ENCODE measurements at regions not wholly inside any gene's neighbourhood (a gene's known extent, or its start where the extent isn't known, plus 50 kb on each side); places are given as distances from the start of the nearest gene placed in this dataset.

- no peaks in the 10 kb centered on the region for H3K4me1 Mint-ChIP-seq
- no peak overlapping the region for H3K4me3 Mint-ChIP-seq
- H2AFZ ChIP-seq (ENCODE audit: insufficient read depth, low read depth, low read length, poor library complexity, severe bottlenecking), result no peak overlapping the region
- H3K9ac ChIP-seq (ENCODE audit: low read length), result no peak overlapping the region
- no peaks in the 10 kb centered on the region for H3K27me3 ChIP-seq (replicated peaks in 1 of 4; ENCODE audit: control extremely low read depth in 1 of 4, control insufficient read depth in 3 of 4, insufficient read depth in 4 of 4, low read length in 3 of 4)
- H4K20me1 ChIP-seq (ENCODE audit: control insufficient read depth, insufficient read depth, low read length, poor library complexity, severe bottlenecking), result no peaks in the 10 kb centered on the region
- H3K4me3 ChIP-seq (ENCODE audit: control extremely low read depth in 1 of 5, extremely low read depth in 1 of 5, insufficient read depth in 1 of 5, low read depth in 2 of 5, low read length in 4 of 5), result no peak overlapping the region
- no peak for ATAC-seq (ENCODE audit: low read depth)
- H3K9me3 Mint-ChIP-seq (ENCODE audit: insufficient read depth), result no peaks in the 10 kb centered on the region
- intact Hi-C loops (cut with micrococcal nuclease), result no loop called here
- H3K27ac ChIP-seq (ENCODE audit: low read length in 2 of 2), result no peak overlapping the region
- no peak overlapping the region for H3K4me2 ChIP-seq (replicated peaks; ENCODE audit: low read depth, low read length, poor library complexity, severe bottlenecking)
- H3K27me3 Mint-ChIP-seq, result no peaks in the 10 kb centered on the region
- no peaks in the 10 kb centered on the region for H3K4me1 ChIP-seq (ENCODE audit: control insufficient read depth in 2 of 2, insufficient read depth in 2 of 2, low read length in 2 of 2)
- no peaks in the 10 kb centered on the region for H3K79me2 ChIP-seq (ENCODE audit: control insufficient read depth, insufficient read depth, low read length)
- POLR2A ChIA-PET, result no interaction called here
- CTCF ChIA-PET, result no interaction called here
- no peak for DNase-seq
- H3K27ac Mint-ChIP-seq, result no peak overlapping the region
- no peaks in the 10 kb centered on the region for H3K36me3 ChIP-seq (replicated peaks in 1 of 2; ENCODE audit: control extremely low read depth in 1 of 2, control insufficient read depth in 1 of 2, extremely low read depth in 1 of 2, insufficient read depth in 2 of 2, low read length in 1 of 2)
- no peaks in the 10 kb centered on the region for H3K9me3 ChIP-seq (ENCODE audit: control extremely low read depth in 1 of 3, control insufficient read depth in 2 of 3, insufficient read depth in 1 of 3, low read length in 2 of 3)
- TF ChIP-seq CTCF (IDR thresholded peaks at IDR 0.05), result no peak
- no peak for TF ChIP-seq EZH2 (IDR thresholded peaks at IDR 0.05; ENCODE audit: borderline replicate concordance, insufficient read depth, low read depth, low read length, poor library complexity, severe bottlenecking)
- no CpG with 5 or more reads among the region's 1 CpG for WGBS (ENCODE audit: insufficient coverage)
Observed at GRCh38 chr1:238119861-238120260, 229.1 kb upstream of the ZP4 start.

GRCh38 chr1:238119060-238119459 lies 228.3 kb upstream of the ZP4 start:
- no peaks in the 10 kb centered on the region for H3K79me2 ChIP-seq (ENCODE audit: control insufficient read depth, insufficient read depth, low read length)
- H3K4me1 ChIP-seq (ENCODE audit: control insufficient read depth in 2 of 2, insufficient read depth in 2 of 2, low read length in 2 of 2), result no peaks in the 10 kb centered on the region
- H3K27me3 ChIP-seq (replicated peaks in 1 of 4; ENCODE audit: control extremely low read depth in 1 of 4, control insufficient read depth in 3 of 4, insufficient read depth in 4 of 4, low read length in 3 of 4), result no peaks in the 10 kb centered on the region
- CTCF ChIA-PET, result no interaction called here
- no peak overlapping the region for H3K27ac ChIP-seq (ENCODE audit: low read length in 2 of 2)
- POLR2A ChIA-PET, result no interaction called here
- H3K9me3 ChIP-seq (ENCODE audit: control extremely low read depth in 1 of 3, control insufficient read depth in 2 of 3, insufficient read depth in 1 of 3, low read length in 2 of 3), result no peaks in the 10 kb centered on the region
- H3K4me3 Mint-ChIP-seq, result no peak overlapping the region
- H3K9ac ChIP-seq (ENCODE audit: low read length), result no peak overlapping the region
- no peak overlapping the region for H2AFZ ChIP-seq (ENCODE audit: insufficient read depth, low read depth, low read length, poor library complexity, severe bottlenecking)
- no peaks in the 10 kb centered on the region for H4K20me1 ChIP-seq (ENCODE audit: control insufficient read depth, insufficient read depth, low read length, poor library complexity, severe bottlenecking)
- H3K27ac Mint-ChIP-seq, result no peak overlapping the region
- no peak overlapping the region for H3K4me3 ChIP-seq (ENCODE audit: control extremely low read depth in 1 of 5, extremely low read depth in 1 of 5, insufficient read depth in 1 of 5, low read depth in 2 of 5, low read length in 4 of 5)
- no peak overlapping the region for H3K4me2 ChIP-seq (replicated peaks; ENCODE audit: low read depth, low read length, poor library complexity, severe bottlenecking)
- DNase-seq, result no peak
- WGBS (ENCODE audit: insufficient coverage), result 61% methylated on average over 3 of the region's 4 CpGs
- no peak for ATAC-seq (ENCODE audit: low read depth)
- no peaks in the 10 kb centered on the region for H3K27me3 Mint-ChIP-seq
- H3K36me3 ChIP-seq (replicated peaks in 1 of 2; ENCODE audit: control extremely low read depth in 1 of 2, control insufficient read depth in 1 of 2, extremely low read depth in 1 of 2, insufficient read depth in 2 of 2, low read length in 1 of 2), result no peaks in the 10 kb centered on the region
- H3K9me3 Mint-ChIP-seq (ENCODE audit: insufficient read depth), result no peaks in the 10 kb centered on the region
- H3K4me1 Mint-ChIP-seq, result no peaks in the 10 kb centered on the region
- intact Hi-C loops (cut with micrococcal nuclease), result no loop called here
- TF ChIP-seq CTCF (IDR thresholded peaks at IDR 0.05), result no peak
- no peak for TF ChIP-seq EZH2 (IDR thresholded peaks at IDR 0.05; ENCODE audit: borderline replicate concordance, insufficient read depth, low read depth, low read length, poor library complexity, severe bottlenecking)

All from B cell (primary cell).